ENCODE measurements at regions not wholly inside any gene's neighbourhood (a gene's known extent, or its start where the extent isn't known, plus 50 kb on each side); places are given as distances from the start of the nearest gene placed in this dataset.

DNA sequence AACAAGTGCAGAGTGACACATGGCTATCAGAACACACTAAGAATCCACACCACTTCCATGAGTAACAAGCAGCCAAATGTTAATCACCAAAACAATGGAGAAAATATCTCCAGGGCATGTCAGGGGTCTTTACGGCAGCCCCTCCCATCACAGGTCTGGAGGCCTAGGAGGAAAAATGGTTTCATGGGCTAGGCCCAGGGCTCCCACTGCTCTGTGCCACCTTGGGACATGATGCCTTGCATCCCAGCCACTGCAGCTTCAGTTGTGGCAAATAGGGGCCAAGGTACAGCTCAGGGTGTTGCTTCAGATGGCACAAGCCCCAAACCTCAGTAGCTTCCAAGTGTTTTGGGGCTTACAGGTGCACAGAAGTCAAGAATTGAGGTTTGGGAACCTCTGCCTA, 66.6 kb downstream of the NEURL3 start:
- Histone ChIP-seq H2AFZ (ENCODE audit: low read depth) (no peak overlapping the region), H3K79me2 (ENCODE audit: insufficient read depth) (no peaks in the 10 kb centered on the region), H3K4me3 (ENCODE audit: low read depth in 2 of 2, low read length in 1 of 2) (no peak overlapping the region), H3K27ac (ENCODE audit: low read depth in 2 of 2, low read length in 1 of 2) (no peak overlapping the region), H3K9ac (no peak overlapping the region), H3K9me2 (no peaks in the 10 kb centered on the region), H3F3A (replicated peaks; ENCODE audit: insufficient read depth) (no peaks in the 10 kb centered on the region), H3K4me2 (no peak overlapping the region), H3K9me3 (no peaks in the 10 kb centered on the region), H3K4me1 (ENCODE audit: control insufficient read depth in 1 of 2, insufficient read depth in 2 of 2, low read depth in 1 of 2, low read length in 1 of 2) (no peaks in the 10 kb centered on the region), H3K36me3 (replicated peaks in 1 of 2; ENCODE audit: control insufficient read depth in 1 of 2, insufficient read depth in 2 of 2, low read length in 1 of 2) (no peaks in the 10 kb centered on the region), H4K20me1 (ENCODE audit: insufficient read depth) (no peaks in the 10 kb centered on the region), H3K27me3 (ENCODE audit: insufficient read depth) (no peaks in the 10 kb centered on the region)
- TF ChIP-seq JUND (IDR thresholded peaks at IDR 0.05) (no peak), FOXJ3 (CRISPR knock-in tag; IDR thresholded peaks at IDR 0.05) (no peak), RAD21 (IDR thresholded peaks at IDR 0.05; ENCODE audit: low read length) (no peak)
- TF ChIP-seq, protein P1, sequence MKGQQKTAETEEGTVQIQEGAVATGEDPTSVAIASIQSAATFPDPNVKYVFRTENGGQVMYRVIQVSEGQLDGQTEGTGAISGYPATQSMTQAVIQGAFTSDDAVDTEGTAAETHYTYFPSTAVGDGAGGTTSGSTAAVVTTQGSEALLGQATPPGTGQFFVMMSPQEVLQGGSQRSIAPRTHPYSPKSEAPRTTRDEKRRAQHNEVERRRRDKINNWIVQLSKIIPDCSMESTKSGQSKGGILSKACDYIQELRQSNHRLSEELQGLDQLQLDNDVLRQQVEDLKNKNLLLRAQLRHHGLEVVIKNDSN (IDR thresholded peaks at IDR 0.05; ENCODE audit: borderline replicate concordance, low read depth), result no peak
- TF ChIP-seq, protein P2, sequence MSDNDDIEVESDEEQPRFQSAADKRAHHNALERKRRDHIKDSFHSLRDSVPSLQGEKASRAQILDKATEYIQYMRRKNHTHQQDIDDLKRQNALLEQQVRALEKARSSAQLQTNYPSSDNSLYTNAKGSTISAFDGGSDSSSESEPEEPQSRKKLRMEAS (IDR thresholded peaks at IDR 0.05; ENCODE audit: low read depth), result no peak
- TF ChIP-seq, protein P3, sequence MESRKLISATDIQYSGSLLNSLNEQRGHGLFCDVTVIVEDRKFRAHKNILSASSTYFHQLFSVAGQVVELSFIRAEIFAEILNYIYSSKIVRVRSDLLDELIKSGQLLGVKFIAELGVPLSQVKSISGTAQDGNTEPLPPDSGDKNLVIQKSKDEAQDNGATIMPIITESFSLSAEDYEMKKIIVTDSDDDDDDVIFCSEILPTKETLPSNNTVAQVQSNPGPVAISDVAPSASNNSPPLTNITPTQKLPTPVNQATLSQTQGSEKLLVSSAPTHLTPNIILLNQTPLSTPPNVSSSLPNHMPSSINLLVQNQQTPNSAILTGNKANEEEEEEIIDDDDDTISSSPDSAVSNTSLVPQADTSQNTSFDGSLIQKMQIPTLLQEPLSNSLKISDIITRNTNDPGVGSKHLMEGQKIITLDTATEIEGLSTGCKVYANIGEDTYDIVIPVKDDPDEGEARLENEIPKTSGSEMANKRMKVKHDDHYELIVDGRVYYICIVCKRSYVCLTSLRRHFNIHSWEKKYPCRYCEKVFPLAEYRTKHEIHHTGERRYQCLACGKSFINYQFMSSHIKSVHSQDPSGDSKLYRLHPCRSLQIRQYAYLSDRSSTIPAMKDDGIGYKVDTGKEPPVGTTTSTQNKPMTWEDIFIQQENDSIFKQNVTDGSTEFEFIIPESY (IDR thresholded peaks at IDR 0.05; ENCODE audit: borderline replicate concordance, low read depth), result no peak
- TF ChIP-seq, protein P4, sequence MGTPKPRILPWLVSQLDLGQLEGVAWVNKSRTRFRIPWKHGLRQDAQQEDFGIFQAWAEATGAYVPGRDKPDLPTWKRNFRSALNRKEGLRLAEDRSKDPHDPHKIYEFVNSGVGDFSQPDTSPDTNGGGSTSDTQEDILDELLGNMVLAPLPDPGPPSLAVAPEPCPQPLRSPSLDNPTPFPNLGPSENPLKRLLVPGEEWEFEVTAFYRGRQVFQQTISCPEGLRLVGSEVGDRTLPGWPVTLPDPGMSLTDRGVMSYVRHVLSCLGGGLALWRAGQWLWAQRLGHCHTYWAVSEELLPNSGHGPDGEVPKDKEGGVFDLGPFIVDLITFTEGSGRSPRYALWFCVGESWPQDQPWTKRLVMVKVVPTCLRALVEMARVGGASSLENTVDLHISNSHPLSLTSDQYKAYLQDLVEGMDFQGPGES (IDR thresholded peaks at IDR 0.05; ENCODE audit: low read depth, low read length), result no peak
- TF ChIP-seq, protein P5, sequence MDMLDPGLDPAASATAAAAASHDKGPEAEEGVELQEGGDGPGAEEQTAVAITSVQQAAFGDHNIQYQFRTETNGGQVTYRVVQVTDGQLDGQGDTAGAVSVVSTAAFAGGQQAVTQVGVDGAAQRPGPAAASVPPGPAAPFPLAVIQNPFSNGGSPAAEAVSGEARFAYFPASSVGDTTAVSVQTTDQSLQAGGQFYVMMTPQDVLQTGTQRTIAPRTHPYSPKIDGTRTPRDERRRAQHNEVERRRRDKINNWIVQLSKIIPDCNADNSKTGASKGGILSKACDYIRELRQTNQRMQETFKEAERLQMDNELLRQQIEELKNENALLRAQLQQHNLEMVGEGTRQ (IDR thresholded peaks at IDR 0.05; ENCODE audit: borderline replicate concordance, low read depth, low read length), result no peak
- DNase-seq, result no peak
- ChIA-PET POLR2A (no interaction called here), CTCF (no interaction called here)
- 0% methylated on average over 1 of the region's 1 CpG for WGBS (ENCODE audit: low lambda C conversion rate)

DNA sequence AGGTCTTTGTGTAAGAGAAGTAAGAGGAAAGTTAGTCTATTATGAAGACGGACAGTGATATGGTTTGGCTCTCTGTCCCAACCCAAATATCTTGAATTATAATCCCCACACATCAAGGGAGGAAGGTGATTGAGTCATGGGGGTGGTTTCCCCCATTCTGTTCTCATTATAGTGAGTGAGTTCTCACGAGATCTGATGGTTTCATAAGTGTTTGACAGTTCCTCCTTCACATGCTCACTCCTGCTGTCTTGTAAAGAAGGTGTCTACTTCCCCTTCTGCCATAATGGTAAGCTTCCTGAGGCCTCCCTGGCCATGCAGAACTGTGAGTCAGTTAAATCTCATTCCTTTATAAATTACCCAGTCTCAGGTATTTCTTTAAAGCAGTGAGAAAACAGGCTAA, 67.6 kb downstream of the NEURL3 start:
- no peaks in the 10 kb centered on the region for H3K9me3 ChIP-seq
- no peaks in the 10 kb centered on the region for H3K79me2 ChIP-seq (ENCODE audit: insufficient read depth)
- no peak for DNase-seq
- no peaks in the 10 kb centered on the region for H3F3A ChIP-seq (replicated peaks; ENCODE audit: insufficient read depth)
- 14% methylated on average over 2 of the region's 2 CpGs for WGBS (ENCODE audit: low lambda C conversion rate)
- H3K9ac ChIP-seq, result no peak overlapping the region
- no peak overlapping the region for H3K27ac ChIP-seq (ENCODE audit: low read depth in 2 of 2, low read length in 1 of 2)
- no peaks in the 10 kb centered on the region for H3K9me2 ChIP-seq
- CTCF ChIA-PET, result interaction anchor here (1.2 kb wide), 1 partner anchor 11 kb away, joined by 3 read pairs; no protein-coding TSS in a partner anchor
- no peaks in the 10 kb centered on the region for H3K27me3 ChIP-seq (ENCODE audit: insufficient read depth)
- no peaks in the 10 kb centered on the region for H3K36me3 ChIP-seq (replicated peaks in 1 of 2; ENCODE audit: control insufficient read depth in 1 of 2, insufficient read depth in 2 of 2, low read length in 1 of 2)
- POLR2A ChIA-PET, result no interaction called here
- H4K20me1 ChIP-seq (ENCODE audit: insufficient read depth), result no peaks in the 10 kb centered on the region
- no peak overlapping the region for H2AFZ ChIP-seq (ENCODE audit: low read depth)
- no peaks in the 10 kb centered on the region for H3K4me1 ChIP-seq (ENCODE audit: control insufficient read depth in 1 of 2, insufficient read depth in 2 of 2, low read depth in 1 of 2, low read length in 1 of 2)
- no peak overlapping the region for H3K4me2 ChIP-seq
- no peak overlapping the region for H3K4me3 ChIP-seq (ENCODE audit: low read depth in 2 of 2, low read length in 1 of 2)
- TF ChIP-seq TCF12 (IDR thresholded peaks at IDR 0.05), result no peak
- TF ChIP-seq FOXM1 (IDR thresholded peaks at IDR 0.05; ENCODE audit: low read depth), result no peak
- TF ChIP-seq RAD21 (IDR thresholded peaks at IDR 0.05; ENCODE audit: low read length), result no peak
- TF ChIP-seq, protein P3 (IDR thresholded peaks at IDR 0.05; ENCODE audit: borderline replicate concordance, low read depth), result no peak
- TF ChIP-seq YY1 (IDR thresholded peaks at IDR 0.05; ENCODE audit: low read depth), result no peak
- TF ChIP-seq EZH2phosphoT487 (IDR thresholded peaks at IDR 0.05; ENCODE audit: borderline replicate concordance, low read depth), result no peak
- TF ChIP-seq MXI1 (IDR thresholded peaks at IDR 0.05; ENCODE audit: low read depth, low read length), result no peak
- TF ChIP-seq TAF1 (IDR thresholded peaks at IDR 0.05; ENCODE audit: borderline replicate concordance, low read depth, low read length), result no peak
- no peak for TF ChIP-seq NRF1 (IDR thresholded peaks at IDR 0.05; ENCODE audit: low read depth, low read length)
- no peak for TF ChIP-seq RFX5 (IDR thresholded peaks at IDR 0.05; ENCODE audit: low read length)
- no peak for TF ChIP-seq NFIC (IDR thresholded peaks at IDR 0.05; ENCODE audit: borderline replicate concordance)
- TF ChIP-seq, protein P4 (IDR thresholded peaks at IDR 0.05; ENCODE audit: low read depth, low read length), result no peak
- TF ChIP-seq, protein P2 (IDR thresholded peaks at IDR 0.05; ENCODE audit: low read depth), result no peak
